GM12878 (cell line): ENCODE measurements at regions not wholly inside any gene's neighbourhood (a gene's known extent, or its start where the extent isn't known, plus 50 kb on each side); places are given as distances from the start of the nearest gene placed in this dataset.

Experiments
- ATAC-seq: fragments of 200-7000 bp; cut with Tn5 transposase; 3 replicates; pipeline ENCODE4 v1.9.1; 2020; ENCODE audit warnings: mild to moderate bottlenecking, moderate library complexity
- BruUV-seq: library from RNA; stranded (reverse); fragments of 400-500 nt; replicated peaks from 2 replicates; lab custom pipeline; 2021; lab: Mats Ljungman, UMichigan
- CTCF ChIA-PET: fragments of 300-600 bp; sonication (Branson Sonifier 250); formaldehyde crosslinking; extraction: SDS; loops from one replicate; lab custom pipeline; 2021; ENCODE audit warnings: inconsistent platforms; lab: Yijun Ruan, JAX
- POLR2A ChIA-PET: fragments of 350-600 bp; formaldehyde crosslinking; extraction: SDS; loops from one replicate; lab custom pipeline; 2021; ENCODE audit warnings: inconsistent platforms; lab: Charles Lee
- RAD21 ChIA-PET: fragments of 300-600 bp; sonication (Branson Sonifier 250); formaldehyde crosslinking; loops from one replicate; lab custom pipeline; 2023; ENCODE audit warnings: antibody characterized with exemption; ENCODE audit not compliant: unreplicated experiment; lab: Charles Lee
- SMC1A ChIA-PET: fragments of 300-600 bp; sonication (Branson Sonifier 250); formaldehyde crosslinking; loops from one replicate; lab custom pipeline; 2023; ENCODE audit not compliant: unreplicated experiment, uncharacterized antibody; lab: Charles Lee
- DNase-seq: peaks from one replicate; pipeline ENCODE4 v3.0.0-alpha.2; 2011; ENCODE audit warnings: low read depth, low spot score
- FAIRE-seq: peaks from 3 replicates; lab custom pipeline; 2011; peaks lifted over from hg19 to GRCh38; lab: Jason Lieb, UNC
- H2AFZ ChIP-seq: 2 replicates; pipeline ENCODE4 v1.6.0; 2011; ENCODE audit warnings: low read depth, low read length, control low read depth; ENCODE audit not compliant: control insufficient read depth
- H3K27ac ChIP-seq: 2 replicates; pipeline ENCODE4 v1.5.1; 2011; ENCODE audit warnings: control low read depth; ENCODE audit not compliant: control insufficient read depth, insufficient read depth
- H3K27me3 ChIP-seq, 2 experiments: replicated peaks in 1 of 2; 2 replicates each; pipeline versions ENCODE4 v1.6.0 to v1.6.1; 2011; ENCODE audit warnings: low read length in 1 of 2; ENCODE audit not compliant: control insufficient read depth in 2 of 2, insufficient read depth in 2 of 2
- H3K36me3 ChIP-seq, 2 experiments: 2 replicates each; pipeline ENCODE4 v1.5.1; 2011; ENCODE audit warnings: low read length in 1 of 2; ENCODE audit not compliant: control insufficient read depth in 2 of 2, insufficient read depth in 2 of 2
- H3K4me1 ChIP-seq: 2 replicates; pipeline ENCODE4 v1.6.1; 2011; ENCODE audit warnings: mild to moderate bottlenecking, low read length, moderate library complexity, mixed read lengths; ENCODE audit not compliant: control insufficient read depth, insufficient read depth
- H3K4me2 ChIP-seq: 2 replicates; pipeline ENCODE4 v1.6.0; 2011; ENCODE audit warnings: control low read depth; ENCODE audit not compliant: control insufficient read depth, insufficient read depth
- H3K4me3 ChIP-seq: fragments of 200-600 bp; sonication (generic); 2 replicates; pipeline ENCODE4 v1.5.1; 2016
- H3K79me2 ChIP-seq: 2 replicates; pipeline ENCODE4 v1.6.0; 2011; ENCODE audit warnings: low read length; ENCODE audit not compliant: control insufficient read depth, insufficient read depth
- H3K9ac ChIP-seq: 2 replicates; pipeline ENCODE4 v1.8.0; 2011; ENCODE audit warnings: low read length, control low read depth, mixed read lengths; ENCODE audit not compliant: control insufficient read depth, insufficient read depth
- H3K9me3 ChIP-seq: replicated peaks from 3 replicates; pipeline ENCODE4 v1.5.1; 2011; ENCODE audit warnings: mild to moderate bottlenecking, low read length; ENCODE audit not compliant: control insufficient read depth, insufficient read depth
- H4K20me1 ChIP-seq: 2 replicates; pipeline ENCODE4 v1.6.0; 2011; ENCODE audit not compliant: control insufficient read depth, insufficient read depth
- ASH2L ChIP-seq: fragments of 300-600, 200-600 bp; sonication (generic); IDR thresholded peaks from 2 replicates; pipeline ENCODE4 v1.6.1; 2017; ENCODE audit warnings: low read depth, mild to moderate bottlenecking, borderline replicate concordance
- BACH1 ChIP-seq: fragments of 450-650 bp; IDR thresholded peaks from 2 replicates; pipeline ENCODE4 v1.6.1; 2017; ENCODE audit warnings: mild to moderate bottlenecking, borderline replicate concordance
- CHD2 ChIP-seq: IDR thresholded peaks from 2 replicates; pipeline ENCODE4 v1.6.1; 2011; ENCODE audit warnings: low read depth, low read length, improper control_type of control experiment, borderline replicate concordance
- IKZF2 ChIP-seq, 2 experiments: fragments of 450-650 bp; IDR thresholded peaks; 2 replicates each; pipeline ENCODE4 v1.6.1; 2017; ENCODE audit warnings: mild to moderate bottlenecking in 2 of 2, moderate library complexity in 2 of 2
- KAT2A ChIP-seq: conservative IDR thresholded peaks from 2 replicates; pipeline ENCODE4 v1.6.1; 2011; ENCODE audit warnings: low read depth, low read length; ENCODE audit not compliant: control insufficient read depth
- MLLT1 ChIP-seq: fragments of 450-650 bp; IDR thresholded peaks from 2 replicates; pipeline ENCODE4 v1.6.1; 2016; ENCODE audit warnings: mild to moderate bottlenecking
- MYB ChIP-seq: fragments of 150-350 bp; IDR thresholded peaks from 2 replicates; pipeline ENCODE4 v1.6.1; 2014; ENCODE audit warnings: mild to moderate bottlenecking, low read depth, low read length, borderline replicate concordance
- NKRF ChIP-seq: fragments of 450-650 bp; conservative IDR thresholded peaks from 2 replicates; pipeline ENCODE4 v1.6.1; 2017; ENCODE audit warnings: mild to moderate bottlenecking, moderate library complexity
- RUNX3 ChIP-seq: IDR thresholded peaks from 2 replicates; pipeline ENCODE4 v1.6.1; 2012; ENCODE audit warnings: low read length, inconsistent platforms
- SMAD5 ChIP-seq: IDR thresholded peaks from 2 replicates; pipeline ENCODE4 v1.6.1; 2016; ENCODE audit warnings: antibody characterized with exemption, low read depth
- SMARCA5 ChIP-seq: fragments of 450-650 bp; IDR thresholded peaks from 2 replicates; pipeline ENCODE4 v1.6.1; 2017; ENCODE audit warnings: mild to moderate bottlenecking
- STAT3 ChIP-seq: IDR thresholded peaks from 2 replicates; pipeline ENCODE4 v1.6.1; 2011; ENCODE audit warnings: low read depth, low read length, improper control_type of control experiment
- WGBS: methylation state at CpG from one replicate; pipeline ENCODE4 v1.1.6; 2016; ENCODE audit warnings: low lambda C conversion rate; ENCODE audit not compliant: insufficient replicate concordance, insufficient coverage; ENCODE audit errors: missing lambda C conversion rate; 5-methylcytosine and 5-hydroxymethylcytosine counted together
- in situ Hi-C: fragments of 300-500 bp; cut with MboI; formaldehyde crosslinking; loops from 9 replicates; pipeline ENCODE4 v1.14.3; 2018; ENCODE audit warnings: mixed read lengths
- intact Hi-C: fragments of 100-400 bp; cut with micrococcal nuclease; formaldehyde crosslinking; loops from one replicate; pipeline ENCODE4 v1.14.2; 2022; ENCODE audit not compliant: unreplicated experiment
- TF ChIP-seq, protein P1 (sequence below): IDR thresholded peaks from 2 replicates; pipeline ENCODE4 v1.6.1; 2012; ENCODE audit warnings: improper control_type of control experiment, low read depth, low read length; ENCODE audit not compliant: insufficient replicate concordance
- TF ChIP-seq, protein P2 (sequence below): IDR thresholded peaks from 2 replicates; pipeline ENCODE4 v1.6.1; 2012; ENCODE audit warnings: low read length, inconsistent platforms

DNA sequence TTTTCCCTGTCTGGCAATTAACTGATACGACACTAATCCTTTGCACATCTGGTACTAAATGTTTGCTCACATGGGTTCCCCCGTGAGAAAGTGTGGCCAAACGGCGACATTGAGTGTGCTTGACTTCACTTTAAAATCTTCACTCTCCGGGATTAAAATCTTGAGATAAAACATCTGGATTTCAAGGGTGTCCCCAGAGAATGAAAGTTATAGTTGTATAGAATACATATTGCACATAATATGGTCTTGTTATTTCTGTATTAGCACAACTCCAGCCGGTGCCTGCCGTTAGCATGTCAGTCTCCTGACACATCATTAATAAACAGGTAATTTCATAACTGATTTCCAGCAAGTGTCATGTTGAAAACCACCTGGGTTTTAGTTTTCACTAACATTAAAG, 749.0 kb upstream of the SOX9 start (continued):
- TF ChIP-seq, protein P1, sequence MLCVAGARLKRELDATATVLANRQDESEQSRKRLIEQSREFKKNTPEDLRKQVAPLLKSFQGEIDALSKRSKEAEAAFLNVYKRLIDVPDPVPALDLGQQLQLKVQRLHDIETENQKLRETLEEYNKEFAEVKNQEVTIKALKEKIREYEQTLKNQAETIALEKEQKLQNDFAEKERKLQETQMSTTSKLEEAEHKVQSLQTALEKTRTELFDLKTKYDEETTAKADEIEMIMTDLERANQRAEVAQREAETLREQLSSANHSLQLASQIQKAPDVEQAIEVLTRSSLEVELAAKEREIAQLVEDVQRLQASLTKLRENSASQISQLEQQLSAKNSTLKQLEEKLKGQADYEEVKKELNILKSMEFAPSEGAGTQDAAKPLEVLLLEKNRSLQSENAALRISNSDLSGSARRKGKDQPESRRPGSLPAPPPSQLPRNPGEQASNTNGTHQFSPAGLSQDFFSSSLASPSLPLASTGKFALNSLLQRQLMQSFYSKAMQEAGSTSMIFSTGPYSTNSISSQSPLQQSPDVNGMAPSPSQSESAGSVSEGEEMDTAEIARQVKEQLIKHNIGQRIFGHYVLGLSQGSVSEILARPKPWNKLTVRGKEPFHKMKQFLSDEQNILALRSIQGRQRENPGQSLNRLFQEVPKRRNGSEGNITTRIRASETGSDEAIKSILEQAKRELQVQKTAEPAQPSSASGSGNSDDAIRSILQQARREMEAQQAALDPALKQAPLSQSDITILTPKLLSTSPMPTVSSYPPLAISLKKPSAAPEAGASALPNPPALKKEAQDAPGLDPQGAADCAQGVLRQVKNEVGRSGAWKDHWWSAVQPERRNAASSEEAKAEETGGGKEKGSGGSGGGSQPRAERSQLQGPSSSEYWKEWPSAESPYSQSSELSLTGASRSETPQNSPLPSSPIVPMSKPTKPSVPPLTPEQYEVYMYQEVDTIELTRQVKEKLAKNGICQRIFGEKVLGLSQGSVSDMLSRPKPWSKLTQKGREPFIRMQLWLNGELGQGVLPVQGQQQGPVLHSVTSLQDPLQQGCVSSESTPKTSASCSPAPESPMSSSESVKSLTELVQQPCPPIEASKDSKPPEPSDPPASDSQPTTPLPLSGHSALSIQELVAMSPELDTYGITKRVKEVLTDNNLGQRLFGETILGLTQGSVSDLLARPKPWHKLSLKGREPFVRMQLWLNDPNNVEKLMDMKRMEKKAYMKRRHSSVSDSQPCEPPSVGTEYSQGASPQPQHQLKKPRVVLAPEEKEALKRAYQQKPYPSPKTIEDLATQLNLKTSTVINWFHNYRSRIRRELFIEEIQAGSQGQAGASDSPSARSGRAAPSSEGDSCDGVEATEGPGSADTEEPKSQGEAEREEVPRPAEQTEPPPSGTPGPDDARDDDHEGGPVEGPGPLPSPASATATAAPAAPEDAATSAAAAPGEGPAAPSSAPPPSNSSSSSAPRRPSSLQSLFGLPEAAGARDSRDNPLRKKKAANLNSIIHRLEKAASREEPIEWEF, result no peak
- no peak for TF ChIP-seq SMARCA5
- TF ChIP-seq CHD2, result no peak
- TF ChIP-seq KAT2A, result no peak

DNA sequence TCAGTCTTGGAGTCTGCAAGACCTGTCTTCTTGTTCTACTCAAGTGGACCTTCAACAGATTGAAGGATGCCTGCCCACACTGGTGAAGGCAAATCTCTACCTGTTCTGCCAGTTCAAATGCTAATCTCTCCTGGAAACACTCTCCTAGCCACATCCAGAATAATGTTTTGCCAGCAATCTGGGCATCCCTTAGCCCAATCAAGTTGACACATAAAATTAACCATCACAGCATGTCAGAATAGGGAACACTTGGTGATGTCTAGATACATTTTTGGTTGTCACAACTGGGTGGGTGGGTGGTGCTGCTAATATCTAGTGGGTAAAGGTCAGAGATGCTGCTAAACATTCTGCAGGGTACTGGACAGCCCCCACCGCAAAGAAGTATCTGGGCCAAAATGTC, 744.9 kb upstream of the SOX9 start:
- FAIRE-seq, result no peak
- WGBS, result 52% methylated on average over 1 of the region's 1 CpG
- no TSS peak for BruUV-seq

More for the DNA sequence above, 744.9 kb upstream of the SOX9 start:
- H3K27me3 ChIP-seq, result no peaks in the 10 kb centered on the region
- no peak overlapping the region for H3K4me2 ChIP-seq
- H3K4me1 ChIP-seq, result no peaks in the 10 kb centered on the region
- H3K9me3 ChIP-seq, result no peaks in the 10 kb centered on the region
- H3K9ac ChIP-seq, result no peak overlapping the region
- no peaks in the 10 kb centered on the region for H3K79me2 ChIP-seq
- in situ Hi-C loops (no loop called here), intact Hi-C loops (no loop called here)
- no peak for TF ChIP-seq ASH2L
- TF ChIP-seq MLLT1, result no peak
- no peak for TF ChIP-seq NKRF
- TF ChIP-seq STAT3, result no peak
- TF ChIP-seq IKZF2 (IDR thresholded peaks at IDR 0.05), result no peak
- TF ChIP-seq BACH1, result no peak
- TF ChIP-seq SMAD5, result no peak
- TF ChIP-seq, protein P2, sequence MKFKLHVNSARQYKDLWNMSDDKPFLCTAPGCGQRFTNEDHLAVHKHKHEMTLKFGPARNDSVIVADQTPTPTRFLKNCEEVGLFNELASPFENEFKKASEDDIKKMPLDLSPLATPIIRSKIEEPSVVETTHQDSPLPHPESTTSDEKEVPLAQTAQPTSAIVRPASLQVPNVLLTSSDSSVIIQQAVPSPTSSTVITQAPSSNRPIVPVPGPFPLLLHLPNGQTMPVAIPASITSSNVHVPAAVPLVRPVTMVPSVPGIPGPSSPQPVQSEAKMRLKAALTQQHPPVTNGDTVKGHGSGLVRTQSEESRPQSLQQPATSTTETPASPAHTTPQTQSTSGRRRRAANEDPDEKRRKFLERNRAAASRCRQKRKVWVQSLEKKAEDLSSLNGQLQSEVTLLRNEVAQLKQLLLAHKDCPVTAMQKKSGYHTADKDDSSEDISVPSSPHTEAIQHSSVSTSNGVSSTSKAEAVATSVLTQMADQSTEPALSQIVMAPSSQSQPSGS, result no peak
- TF ChIP-seq RUNX3, result no peak
- TF ChIP-seq MYB, result no peak
- ChIA-PET SMC1A (no interaction called here), RAD21 (no interaction called here), CTCF (no interaction called here), POLR2A (no interaction called here)
- ATAC-seq (no peak), DNase-seq (no peak)
- no peaks in the 10 kb centered on the region for H4K20me1 ChIP-seq
- no peaks in the 10 kb centered on the region for H3K36me3 ChIP-seq
- no peak overlapping the region for H2AFZ ChIP-seq
- H3K4me3 ChIP-seq, result no peak overlapping the region
- H3K27ac ChIP-seq, result no peak overlapping the region
